SK-N-SH (cell line): ENCODE measurements at regions not wholly inside any gene's neighbourhood (a gene's known extent, or its start where the extent isn't known, plus 50 kb on each side); places are given as distances from the start of the nearest gene placed in this dataset.

Experiments
- CTCF ChIA-PET: fragments of 300-600, 350-600 bp; formaldehyde crosslinking; extraction: SDS; loops from one replicate; lab custom pipeline; 2021; lab: Yijun Ruan, JAX
- POLR2A ChIA-PET: fragments of 350-600 bp; sonication (Branson Sonifier 250); formaldehyde crosslinking; extraction: SDS; loops from one replicate; lab custom pipeline; 2020; ENCODE audit warnings: antibody characterized with exemption, inconsistent platforms; lab: Yijun Ruan, JAX
- DNase-seq: peaks from one replicate; pipeline ENCODE4 v3.0.0; 2012
- H2AFZ ChIP-seq: fragments of 200-600 bp; sonication (generic); 2 replicates; pipeline ENCODE4 v1.8.1; 2016; ENCODE audit warnings: antibody characterized with exemption, mild to moderate bottlenecking, low read depth
- H3F3A ChIP-seq: fragments of 200-600 bp; sonication (generic); replicated peaks from 2 replicates; pipeline ENCODE3; 2016; ENCODE audit warnings: antibody characterized with exemption, mild to moderate bottlenecking; ENCODE audit not compliant: insufficient read depth
- H3K27ac ChIP-seq, 2 experiments: fragments of 200-500 bp in 1 of 2; fragments of 200-600 bp in 1 of 2; sonication (Bioruptor generic) in 1 of 2; sonication (generic), shearing (Covaris generic) in 1 of 2; 2 replicates each; pipeline versions ENCODE4 v1.5.1 to v1.6.1; 2014 to 2016; ENCODE audit warnings: low read depth in 2 of 2, inconsistent platforms in 1 of 2, low read length in 1 of 2, mild to moderate bottlenecking in 1 of 2, mixed read lengths in 1 of 2
- H3K27me3 ChIP-seq: fragments of 200-600 bp; sonication (generic), shearing (Covaris generic); 2 replicates; pipeline ENCODE4 v1.6.1; 2016; ENCODE audit warnings: mixed run types; ENCODE audit not compliant: insufficient read depth
- H3K36me3 ChIP-seq, 2 experiments: fragments of 200-500 bp in 1 of 2; fragments of 200-600 bp in 1 of 2; sonication (Bioruptor generic) in 1 of 2; sonication (generic) in 1 of 2; replicated peaks in 1 of 2; 2 replicates each; pipeline versions ENCODE3 to v1.5.1; 2014 to 2016; ENCODE audit warnings: low read length in 1 of 2, mild to moderate bottlenecking in 1 of 2; ENCODE audit not compliant: insufficient read depth in 2 of 2, control insufficient read depth in 1 of 2
- H3K4me1 ChIP-seq, 2 experiments: fragments of 200-500 bp in 1 of 2; fragments of 200-600 bp in 1 of 2; sonication (Bioruptor generic) in 1 of 2; sonication (generic), shearing (Covaris generic) in 1 of 2; 2 replicates each; pipeline versions ENCODE4 v1.5.1 to v1.6.1; 2014 to 2016; ENCODE audit warnings: low read depth in 1 of 2, low read length in 1 of 2, mixed run types in 1 of 2; ENCODE audit not compliant: insufficient read depth in 2 of 2, control insufficient read depth in 1 of 2
- H3K4me2 ChIP-seq: fragments of 200-600 bp; sonication (generic), shearing (Covaris generic); 2 replicates; pipeline ENCODE4 v1.6.1; 2017; ENCODE audit warnings: mixed run types
- H3K4me3 ChIP-seq, 2 experiments: fragments of 200-500 bp in 1 of 2; fragments of 200-600 bp in 1 of 2; sonication (Bioruptor generic) in 1 of 2; sonication (generic), shearing (Covaris generic) in 1 of 2; 2 replicates each; pipeline versions ENCODE4 v1.5.1 to v1.8.1; 2014 to 2016; ENCODE audit warnings: low read depth in 2 of 2, inconsistent platforms in 1 of 2, low read length in 1 of 2, mild to moderate bottlenecking in 1 of 2, mixed read lengths in 1 of 2, moderate library complexity in 1 of 2
- H3K79me2 ChIP-seq: fragments of 200-600 bp; sonication (generic); 2 replicates; pipeline ENCODE4 v1.8.1; 2017; ENCODE audit warnings: mild to moderate bottlenecking; ENCODE audit not compliant: insufficient read depth
- H3K9ac ChIP-seq: fragments of 200-600 bp; sonication (generic); 2 replicates; pipeline ENCODE4 v1.6.1; 2017; ENCODE audit warnings: mixed run types
- H3K9me2 ChIP-seq: fragments of 200-600 bp; sonication (generic); 2 replicates; pipeline ENCODE4 v1.6.1; 2017; ENCODE audit warnings: mixed run types
- H3K9me3 ChIP-seq: fragments of 200-600 bp; sonication (generic); 2 replicates; pipeline ENCODE4 v1.6.1; 2017; ENCODE audit warnings: mixed run types, mild to moderate bottlenecking, moderate library complexity
- H4K20me1 ChIP-seq: fragments of 200-600 bp; sonication (generic); 2 replicates; pipeline ENCODE4 v1.6.1; 2017; ENCODE audit warnings: mild to moderate bottlenecking, mixed run types; ENCODE audit not compliant: insufficient read depth
- ELF1 ChIP-seq: IDR thresholded peaks from 2 replicates; pipeline ENCODE4 v1.4.0; 2012
- EP300 ChIP-seq, 2 experiments: IDR thresholded peaks; 2 replicates each; pipeline versions ENCODE4 v1.4.0 to v1.6.1; 2012; ENCODE audit warnings: borderline replicate concordance in 1 of 2, low read depth in 1 of 2, low read length in 1 of 2
- FOXM1 ChIP-seq: IDR thresholded peaks from 2 replicates; pipeline ENCODE4 v1.4.0; 2012; ENCODE audit warnings: low read depth, mild to moderate bottlenecking
- GABPA ChIP-seq: IDR thresholded peaks from 2 replicates; pipeline ENCODE4 v1.4.0; 2012; ENCODE audit warnings: low read depth, mild to moderate bottlenecking
- GATA2 ChIP-seq: sonication (generic); formaldehyde crosslinking; IDR thresholded peaks from 2 replicates; pipeline ENCODE4 v1.5.0; 2020; ENCODE audit warnings: mild to moderate bottlenecking, missing genetic modification reagents
- JUND ChIP-seq: IDR thresholded peaks from 2 replicates; pipeline ENCODE4 v1.4.0; 2012
- MEF2A ChIP-seq: IDR thresholded peaks from 2 replicates; pipeline ENCODE4 v1.4.0; 2012; ENCODE audit warnings: low read depth, borderline replicate concordance
- MXI1 ChIP-seq: IDR thresholded peaks from 2 replicates; pipeline ENCODE4 v1.6.1; 2012; ENCODE audit warnings: mild to moderate bottlenecking, low read depth, low read length, improper control_type of control experiment
- NFIC ChIP-seq: IDR thresholded peaks from 2 replicates; pipeline ENCODE4 v1.4.0; 2012; ENCODE audit warnings: borderline replicate concordance
- NRF1 ChIP-seq: IDR thresholded peaks from 2 replicates; pipeline ENCODE4 v1.6.1; 2012; ENCODE audit warnings: low read depth, mild to moderate bottlenecking, low read length
- RAD21 ChIP-seq: IDR thresholded peaks from 2 replicates; pipeline ENCODE4 v1.6.1; 2012; ENCODE audit warnings: mild to moderate bottlenecking, low read length
- REST ChIP-seq: IDR thresholded peaks from 2 replicates; pipeline ENCODE4 v1.6.1; 2012; ENCODE audit warnings: mild to moderate bottlenecking, low read depth, low read length, moderate library complexity
- RFX5 ChIP-seq: IDR thresholded peaks from 2 replicates; pipeline ENCODE4 v1.6.1; 2012; ENCODE audit warnings: mild to moderate bottlenecking, improper control_type of control experiment, low read length
- SIN3A ChIP-seq: IDR thresholded peaks from 2 replicates; pipeline ENCODE4 v1.6.1; 2012; ENCODE audit warnings: low read depth, mild to moderate bottlenecking, low read length, moderate library complexity, borderline replicate concordance
- TAF1 ChIP-seq: IDR thresholded peaks from 2 replicates; pipeline ENCODE4 v1.6.1; 2012; ENCODE audit warnings: low read depth, mild to moderate bottlenecking, low read length, moderate library complexity, borderline replicate concordance
- TEAD4 ChIP-seq: IDR thresholded peaks from 2 replicates; pipeline ENCODE4 v1.4.0; 2012; ENCODE audit warnings: mild to moderate bottlenecking, borderline replicate concordance; ENCODE audit not compliant: insufficient read depth
- USF1 ChIP-seq: IDR thresholded peaks from 2 replicates; pipeline ENCODE4 v1.4.0; 2012; ENCODE audit warnings: low read depth, borderline replicate concordance
- USF2 ChIP-seq: fragments of 150-350 bp; IDR thresholded peaks from 2 replicates; pipeline ENCODE4 v1.6.1; 2017; ENCODE audit warnings: antibody characterized with exemption, low read length, low read depth, borderline replicate concordance
- YY1 ChIP-seq: IDR thresholded peaks from 2 replicates; pipeline ENCODE4 v1.4.0; 2012; ENCODE audit warnings: low read depth, mild to moderate bottlenecking
- WGBS: methylation state at CpG from one replicate; pipeline ENCODE4 v1.1.6; 2017; ENCODE audit warnings: low lambda C conversion rate; 5-methylcytosine and 5-hydroxymethylcytosine counted together

- H3K4me2 ChIP-seq = no peak overlapping the region
- no peak for TF ChIP-seq REST
- no peak for TF ChIP-seq EP300 (IDR thresholded peaks at IDR 0.05; ENCODE audit: borderline replicate concordance in 1 of 2, low read depth in 1 of 2, low read length in 1 of 2)
- no peak for TF ChIP-seq YY1
- TF ChIP-seq RFX5 = no peak
- no peak for TF ChIP-seq JUND
- TF ChIP-seq MXI1 = no peak
- no peak for TF ChIP-seq TEAD4
- no peak for TF ChIP-seq ELF1
- no peak for TF ChIP-seq FOXM1
- no peak for TF ChIP-seq RAD21
- no peak for TF ChIP-seq GATA2 (CRISPR knock-in tag)
- TF ChIP-seq NFIC = no peak
- no peak for TF ChIP-seq TAF1
- TF ChIP-seq SIN3A = no peak
- TF ChIP-seq NRF1 = no peak
- no peak for TF ChIP-seq USF1
- TF ChIP-seq GABPA = no peak
- no peaks in the 10 kb centered on the region for H3F3A ChIP-seq
- DNase-seq = no peak
- no peak overlapping the region for H3K4me3 ChIP-seq
- no peaks in the 10 kb centered on the region for H4K20me1 ChIP-seq
- 0% methylated on average over 3 of the region's 3 CpGs for WGBS
- no peaks in the 10 kb centered on the region for H3K27me3 ChIP-seq
- H2AFZ ChIP-seq = no peak overlapping the region
- H3K9me2 ChIP-seq = no peaks in the 10 kb centered on the region
- no peak overlapping the region for H3K27ac ChIP-seq
- no peak overlapping the region for H3K9ac ChIP-seq
- H3K9me3 ChIP-seq = no peaks in the 10 kb centered on the region
- no peaks in the 10 kb centered on the region for H3K4me1 ChIP-seq
- H3K79me2 ChIP-seq = no peaks in the 10 kb centered on the region
- ChIA-PET CTCF (no interaction called here), POLR2A (no interaction called here)
- H3K36me3 ChIP-seq = no peaks in the 10 kb centered on the region
These were observed 1323.8 kb downstream of the UQCRFS1 start for GRCh38 chr19:27889156-27889555.

GRCh38 chr19:27887946-27888345 lies 1325.0 kb downstream of the UQCRFS1 start:
- Histone ChIP-seq H2AFZ (no peak overlapping the region), H3K4me3 (no peak overlapping the region), H3K27me3 (no peaks in the 10 kb centered on the region), H3K9me3 (no peaks in the 10 kb centered on the region), H3K4me1 (no peaks in the 10 kb centered on the region), H4K20me1 (no peaks in the 10 kb centered on the region), H3K4me2 (no peak overlapping the region), H3K9ac (no peak overlapping the region), H3F3A (no peaks in the 10 kb centered on the region), H3K27ac (no peak overlapping the region), H3K9me2 (no peaks in the 10 kb centered on the region), H3K79me2 (no peaks in the 10 kb centered on the region), H3K36me3 (no peaks in the 10 kb centered on the region)
- ChIA-PET CTCF (no interaction called here), POLR2A (no interaction called here)
- 5% methylated on average over 2 of the region's 2 CpGs for WGBS
- TF ChIP-seq TAF1 (no peak), USF2 (no peak), MEF2A (no peak), NRF1 (no peak)
- DNase-seq = no peak
